AG09309 (cell line): ENCODE measurements at regions not wholly inside any gene's neighbourhood (a gene's known extent, or its start where the extent isn't known, plus 50 kb on each side); places are given as distances from the start of the nearest gene placed in this dataset.

ENCODE experiments used
- DNase-seq: peaks from one replicate; pipeline ENCODE4 v3.0.0-alpha.2; 2010; ENCODE audit warnings: low read depth
- H3K4me3 ChIP-seq: 2 replicates; pipeline ENCODE4 v1.5.1; 2011; ENCODE audit warnings: mild to moderate bottlenecking, low read depth, low read length, moderate library complexity; ENCODE audit not compliant: control insufficient read depth
- CTCF ChIP-seq: IDR thresholded peaks from 2 replicates; pipeline ENCODE4 v1.5.1; 2011; ENCODE audit warnings: mild to moderate bottlenecking, low read depth, low read length, inconsistent platforms; ENCODE audit not compliant: insufficient read depth, control insufficient read depth; ENCODE audit errors: missing control alignments

DNA sequence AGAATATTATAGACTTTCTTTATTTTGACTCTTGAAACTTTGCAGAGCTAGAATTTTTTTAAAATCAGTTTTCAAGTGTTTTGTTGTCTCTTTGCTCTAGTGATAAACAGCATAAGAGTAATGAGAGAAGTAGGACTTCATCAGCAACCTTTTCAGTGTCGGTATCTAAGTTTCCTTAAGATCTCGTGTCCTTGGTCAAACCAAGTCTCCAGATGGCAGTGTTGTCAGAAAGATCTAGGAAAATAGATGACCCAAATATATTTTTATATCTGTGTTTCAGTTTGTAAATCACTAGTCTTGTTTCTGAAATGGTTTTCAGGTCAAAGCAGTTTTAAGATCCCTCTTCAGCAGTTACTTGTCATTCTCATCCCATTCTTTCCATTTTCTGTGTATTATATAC is 438.3 kb downstream of the RAPGEF2 start:
- H3K4me3 ChIP-seq, result no peak overlapping the region
- TF ChIP-seq CTCF, result no peak
- no peak for DNase-seq

- no peak overlapping the region for H3K4me3 ChIP-seq
- no peak for TF ChIP-seq CTCF
- DNase-seq, result no peak
These were observed 439.4 kb downstream of the RAPGEF2 start for GRCh38 chr4:159542296-159542695.

GRCh38 chr4:159543831-159544230 is 441.0 kb downstream of the RAPGEF2 start:
- no peak overlapping the region for H3K4me3 ChIP-seq
- TF ChIP-seq CTCF, result no peak
- no peak for DNase-seq

DNA sequence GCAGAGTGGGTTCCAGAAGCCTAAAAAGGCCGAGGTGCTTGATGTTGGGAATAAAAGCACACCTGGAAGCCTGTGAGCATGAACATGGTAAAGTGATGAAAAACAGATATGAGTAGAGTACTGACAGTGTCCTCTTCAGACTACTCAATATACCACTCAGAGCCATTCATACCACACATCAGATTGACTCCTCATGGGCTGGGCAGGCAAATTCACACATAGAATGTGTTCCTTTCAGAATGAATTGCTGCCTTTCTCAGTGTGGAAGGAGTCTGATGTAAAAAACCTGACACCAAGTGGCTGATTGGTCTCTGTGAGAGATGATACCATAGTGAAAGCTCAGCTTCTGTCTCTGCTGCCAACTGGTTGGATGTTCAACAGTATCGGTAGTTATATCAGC is 442.7 kb downstream of the RAPGEF2 start:
- no peak for DNase-seq
- TF ChIP-seq CTCF, result no peak
- H3K4me3 ChIP-seq, result no peak overlapping the region

GRCh38 chr4:159547645-159548308 is 444.9 kb downstream of the RAPGEF2 start:
- no peak for DNase-seq
- no peak overlapping the region for H3K4me3 ChIP-seq
- TF ChIP-seq CTCF, result no peak

DNA sequence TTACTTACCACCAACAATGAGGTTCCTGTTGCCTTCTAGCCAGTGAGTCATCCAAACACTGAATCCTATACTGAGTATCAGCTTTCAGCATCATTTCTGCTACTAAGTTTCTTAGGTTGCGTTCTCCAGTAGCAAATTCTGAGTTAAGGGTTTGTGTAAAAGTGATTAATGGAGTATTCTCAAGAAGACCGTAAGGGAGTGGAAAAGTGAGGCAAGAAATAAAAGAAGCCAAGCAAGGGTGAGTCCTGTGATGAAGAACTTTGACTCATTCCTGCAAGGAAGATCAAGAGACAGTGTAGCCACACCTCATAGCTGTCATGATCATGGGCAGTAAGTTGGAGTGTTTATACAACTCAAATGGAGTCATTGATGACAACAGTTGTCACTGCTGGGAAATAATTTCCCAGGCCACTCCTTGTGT is 446.2 kb downstream of the RAPGEF2 start:
- no peak overlapping the region for H3K4me3 ChIP-seq
- DNase-seq, result no peak
- no peak for TF ChIP-seq CTCF
